ENCODE measurements at regions not wholly inside any gene's neighbourhood (a gene's known extent, or its start where the extent isn't known, plus 50 kb on each side); places are given as distances from the start of the nearest gene placed in this dataset.

GRCh38 chr11:115871161-115871760, 367.0 kb upstream of the CADM1 start:
- H4K20me1 ChIP-seq (ENCODE audit: insufficient read depth) = no peaks in the 10 kb centered on the region
- H3K4me3 ChIP-seq (ENCODE audit: low read length) = no peak overlapping the region
- H3F3A ChIP-seq (ENCODE audit: insufficient read depth, low read length, poor library complexity, severe bottlenecking) = no peaks in the 10 kb centered on the region
- no peak overlapping the region for H3K4me2 ChIP-seq (ENCODE audit: low read length)
- no peaks in the 10 kb centered on the region for H3K9me2 ChIP-seq (ENCODE audit: insufficient read depth, low read length)
- H3K79me2 ChIP-seq (replicated peaks; ENCODE audit: insufficient read depth, low read length) = no peaks in the 10 kb centered on the region
- H3K9me3 ChIP-seq (ENCODE audit: low read length) = no peaks in the 10 kb centered on the region
- H3K9ac ChIP-seq (ENCODE audit: low read length) = no peak overlapping the region
- TF ChIP-seq SMC3 (conservative IDR thresholded peaks at IDR 0.05; ENCODE audit: poor library complexity) (no peak), MXI1 (conservative IDR thresholded peaks at IDR 0.05; ENCODE audit: poor library complexity, severe bottlenecking) (no peak), TAF1 (IDR thresholded peaks at IDR 0.05; ENCODE audit: low read depth) (no peak), POLR2AphosphoS5 (IDR thresholded peaks at IDR 0.05) (no peak), REST (IDR thresholded peaks at IDR 0.05; ENCODE audit: borderline replicate concordance) (no peak), RAD21 (conservative IDR thresholded peaks at IDR 0.05) (no peak), CTCF (IDR thresholded peaks at IDR 0.05; ENCODE audit: poor library complexity, severe bottlenecking) (no peak), EZH2 (IDR thresholded peaks at IDR 0.05; ENCODE audit: borderline replicate concordance, insufficient read depth, low read length, poor library complexity, severe bottlenecking) (no peak), EP300 (conservative IDR thresholded peaks at IDR 0.05; ENCODE audit: poor library complexity, severe bottlenecking) (no peak)
- H2AFZ ChIP-seq (ENCODE audit: low read depth, low read length) = no peak overlapping the region
- H3K27ac ChIP-seq (ENCODE audit: low read length) = no peak overlapping the region
- no peaks in the 10 kb centered on the region for H3K36me3 ChIP-seq (ENCODE audit: insufficient read depth, low read length)
- H3K27me3 ChIP-seq (ENCODE audit: insufficient read depth, low read depth, low read length) = no peaks in the 10 kb centered on the region

- Histone ChIP-seq H3K36me3 (ENCODE audit: insufficient read depth, low read length) (no peaks in the 10 kb centered on the region), H3K4me3 (ENCODE audit: low read length) (no peak overlapping the region), H3K4me2 (ENCODE audit: low read length) (no peak overlapping the region), H3K9ac (ENCODE audit: low read length) (no peak overlapping the region), H2AFZ (ENCODE audit: low read depth, low read length) (no peak overlapping the region), H3F3A (ENCODE audit: insufficient read depth, low read length, poor library complexity, severe bottlenecking) (no peaks in the 10 kb centered on the region), H4K20me1 (ENCODE audit: insufficient read depth) (no peaks in the 10 kb centered on the region), H3K9me2 (ENCODE audit: insufficient read depth, low read length) (no peaks in the 10 kb centered on the region), H3K9me3 (ENCODE audit: low read length) (no peaks in the 10 kb centered on the region), H3K27ac (ENCODE audit: low read length) (no peak overlapping the region), H3K27me3 (ENCODE audit: insufficient read depth, low read depth, low read length) (no peaks in the 10 kb centered on the region), H3K79me2 (replicated peaks; ENCODE audit: insufficient read depth, low read length) (no peaks in the 10 kb centered on the region)
- TF ChIP-seq RAD21 (conservative IDR thresholded peaks at IDR 0.05) = peak; percentile 35
- TF ChIP-seq SMC3 (conservative IDR thresholded peaks at IDR 0.05; ENCODE audit: poor library complexity) = peak; percentile 25
- TF ChIP-seq CTCF (IDR thresholded peaks at IDR 0.05; ENCODE audit: poor library complexity, severe bottlenecking) = peak; percentile 41
- TF ChIP-seq REST (IDR thresholded peaks at IDR 0.05; ENCODE audit: borderline replicate concordance) = no peak
Measured at GRCh38 chr11:115869780-115870431, 365.7 kb upstream of the CADM1 start.

All from neural cell (in vitro differentiated cells).